ENCODE measurements at regions not wholly inside any gene's neighbourhood (a gene's known extent, or its start where the extent isn't known, plus 50 kb on each side); places are given as distances from the start of the nearest gene placed in this dataset.

DNA sequence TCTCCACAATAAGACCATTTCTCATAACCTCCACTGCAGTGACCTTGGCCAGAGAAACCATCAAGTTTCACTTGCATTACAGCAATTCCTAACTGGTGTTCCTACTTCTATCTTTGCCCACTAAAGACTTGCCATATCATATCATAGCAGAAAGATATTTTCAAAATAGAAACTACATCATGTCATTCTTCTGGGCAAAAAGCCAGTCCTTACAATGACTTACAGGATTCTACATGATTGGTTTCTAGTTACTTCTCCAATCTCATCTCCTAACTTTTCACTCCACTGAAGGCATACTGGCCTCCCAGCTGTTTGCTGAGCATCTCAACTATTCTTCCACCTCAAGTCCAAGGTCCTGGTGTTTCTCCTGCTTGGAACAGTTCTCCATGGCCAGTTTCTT, 151.4 kb downstream of the HNMT start:
- Histone ChIP-seq H3K4me3 (ENCODE audit: low read depth, low read length, poor library complexity, severe bottlenecking) (no peak overlapping the region), H3K27me3 (ENCODE audit: insufficient read depth, low read length) (no peaks in the 10 kb centered on the region), H3K9ac (ENCODE audit: low read length) (no peak overlapping the region)

DNA sequence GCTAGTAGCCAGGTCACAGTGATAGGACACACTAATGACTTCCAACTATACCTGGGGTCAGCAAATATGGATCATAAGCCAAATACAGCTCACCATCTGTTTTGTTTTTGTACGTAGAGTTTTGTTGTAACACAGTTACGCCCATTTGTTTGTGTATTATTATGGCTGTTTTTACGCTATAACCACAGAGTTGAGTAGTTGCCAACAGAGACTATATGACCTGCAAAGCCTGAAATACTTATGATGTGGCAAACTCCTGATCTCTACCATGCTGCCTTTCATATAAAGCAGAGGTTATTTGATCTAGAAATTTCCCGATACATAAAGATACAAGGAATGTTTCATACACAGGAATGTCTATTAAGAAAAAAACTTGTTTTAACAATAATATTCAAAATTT, 152.2 kb downstream of the HNMT start:
- Histone ChIP-seq H3K36me3 (ENCODE audit: insufficient read depth, low read length) (no peaks in the 10 kb centered on the region), H3K9ac (ENCODE audit: low read length) (no peak overlapping the region), H3K27me3 (ENCODE audit: insufficient read depth, low read length) (no peaks in the 10 kb centered on the region), H2AFZ (ENCODE audit: low read length) (no peak overlapping the region), H3K9me2 (ENCODE audit: low read depth, low read length) (no peaks in the 10 kb centered on the region), H3K4me1 (ENCODE audit: insufficient read depth, low read length, severe bottlenecking) (no peaks in the 10 kb centered on the region), H3F3A (ENCODE audit: insufficient read depth, low read length) (no peaks in the 10 kb centered on the region), H4K20me1 (ENCODE audit: insufficient read depth, low read length) (no peaks in the 10 kb centered on the region), H3K27ac (ENCODE audit: low read depth, low read length, poor library complexity, severe bottlenecking) (no peak overlapping the region), H3K4me3 (ENCODE audit: low read depth, low read length, poor library complexity, severe bottlenecking) (no peak overlapping the region), H3K9me3 (ENCODE audit: low read length) (no peaks in the 10 kb centered on the region), H3K4me2 (ENCODE audit: low read length) (no peak overlapping the region), H3K79me2 (ENCODE audit: insufficient read depth, low read length) (no peaks in the 10 kb centered on the region)
- TF ChIP-seq EZH2 (IDR thresholded peaks at IDR 0.05; ENCODE audit: borderline replicate concordance, low read length): no peak
- TF ChIP-seq, protein P1, sequence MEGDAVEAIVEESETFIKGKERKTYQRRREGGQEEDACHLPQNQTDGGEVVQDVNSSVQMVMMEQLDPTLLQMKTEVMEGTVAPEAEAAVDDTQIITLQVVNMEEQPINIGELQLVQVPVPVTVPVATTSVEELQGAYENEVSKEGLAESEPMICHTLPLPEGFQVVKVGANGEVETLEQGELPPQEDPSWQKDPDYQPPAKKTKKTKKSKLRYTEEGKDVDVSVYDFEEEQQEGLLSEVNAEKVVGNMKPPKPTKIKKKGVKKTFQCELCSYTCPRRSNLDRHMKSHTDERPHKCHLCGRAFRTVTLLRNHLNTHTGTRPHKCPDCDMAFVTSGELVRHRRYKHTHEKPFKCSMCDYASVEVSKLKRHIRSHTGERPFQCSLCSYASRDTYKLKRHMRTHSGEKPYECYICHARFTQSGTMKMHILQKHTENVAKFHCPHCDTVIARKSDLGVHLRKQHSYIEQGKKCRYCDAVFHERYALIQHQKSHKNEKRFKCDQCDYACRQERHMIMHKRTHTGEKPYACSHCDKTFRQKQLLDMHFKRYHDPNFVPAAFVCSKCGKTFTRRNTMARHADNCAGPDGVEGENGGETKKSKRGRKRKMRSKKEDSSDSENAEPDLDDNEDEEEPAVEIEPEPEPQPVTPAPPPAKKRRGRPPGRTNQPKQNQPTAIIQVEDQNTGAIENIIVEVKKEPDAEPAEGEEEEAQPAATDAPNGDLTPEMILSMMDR (IDR thresholded peaks at IDR 0.05; ENCODE audit: low read length): no peak

More for the DNA sequence above, 151.4 kb downstream of the HNMT start:
- Histone ChIP-seq H3K4me2 (ENCODE audit: low read length) (no peak overlapping the region), H4K20me1 (ENCODE audit: insufficient read depth, low read length) (no peaks in the 10 kb centered on the region), H2AFZ (ENCODE audit: low read length) (no peak overlapping the region), H3K36me3 (ENCODE audit: insufficient read depth, low read length) (no peaks in the 10 kb centered on the region), H3K9me2 (ENCODE audit: low read depth, low read length) (no peaks in the 10 kb centered on the region), H3F3A (ENCODE audit: insufficient read depth, low read length) (no peaks in the 10 kb centered on the region), H3K4me1 (ENCODE audit: insufficient read depth, low read length, severe bottlenecking) (no peaks in the 10 kb centered on the region), H3K27ac (ENCODE audit: low read depth, low read length, poor library complexity, severe bottlenecking) (no peak overlapping the region), H3K79me2 (ENCODE audit: insufficient read depth, low read length) (no peaks in the 10 kb centered on the region), H3K9me3 (ENCODE audit: low read length) (no peaks in the 10 kb centered on the region)
- TF ChIP-seq EZH2 (IDR thresholded peaks at IDR 0.05; ENCODE audit: borderline replicate concordance, low read length): no peak
- TF ChIP-seq, protein P1 (IDR thresholded peaks at IDR 0.05; ENCODE audit: low read length): no peak

DNA sequence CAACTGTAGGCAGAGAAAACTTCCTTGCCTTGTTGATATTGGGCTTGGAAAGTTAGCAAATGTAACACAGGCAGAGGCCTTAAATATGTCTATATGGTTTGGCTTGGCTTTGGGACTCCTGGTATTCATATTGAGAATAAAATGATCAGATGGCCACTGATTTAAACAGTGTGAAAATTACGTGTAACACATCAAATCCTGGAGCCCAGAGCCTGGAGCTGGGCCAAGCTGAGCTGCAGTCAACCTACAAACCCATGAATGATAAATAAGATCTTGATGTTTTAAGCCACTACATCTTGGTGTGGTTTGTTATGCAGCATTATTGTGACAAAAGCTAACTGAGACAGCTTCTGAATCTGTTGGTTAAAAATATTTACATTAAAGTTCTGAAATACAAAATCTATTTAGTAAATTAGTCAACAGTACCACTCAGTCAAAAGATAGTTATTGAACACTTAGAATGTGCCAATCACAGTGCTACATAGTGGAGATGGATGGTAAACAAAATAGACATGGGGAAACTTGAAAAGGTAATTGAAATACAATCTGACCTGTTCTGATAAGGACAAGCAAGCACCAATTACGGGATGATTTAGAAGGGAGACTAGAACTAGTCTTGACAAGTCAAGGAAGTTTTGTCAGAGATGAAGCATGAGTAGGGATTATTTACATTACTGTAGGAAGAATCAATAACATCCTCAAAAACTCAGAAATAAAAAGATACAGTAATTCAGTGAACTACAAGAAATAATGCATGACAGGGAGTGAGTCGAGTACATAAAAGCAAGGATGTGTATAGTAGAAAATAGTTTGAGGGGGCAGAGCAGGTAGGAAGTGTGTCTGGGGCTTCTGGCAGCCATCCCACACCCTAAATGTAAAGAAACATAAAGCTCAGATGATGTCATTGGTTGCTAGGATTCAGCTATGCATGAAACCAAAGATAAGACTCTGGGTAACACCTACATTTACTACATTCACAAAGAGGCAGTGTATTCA, 157.7 kb downstream of the HNMT start:
- H4K20me1 ChIP-seq (ENCODE audit: insufficient read depth, low read length): no peaks in the 10 kb centered on the region
- no peak overlapping the region for H3K4me2 ChIP-seq (ENCODE audit: low read length)
- H3K27me3 ChIP-seq (ENCODE audit: insufficient read depth, low read length): no peaks in the 10 kb centered on the region
- no peaks in the 10 kb centered on the region for H3K9me2 ChIP-seq (ENCODE audit: low read depth, low read length)
- H3K9ac ChIP-seq (ENCODE audit: low read length): no peak overlapping the region
- no peaks in the 10 kb centered on the region for H3K4me1 ChIP-seq (ENCODE audit: insufficient read depth, low read length, severe bottlenecking)
- H3K79me2 ChIP-seq (ENCODE audit: insufficient read depth, low read length): no peaks in the 10 kb centered on the region
- no peaks in the 10 kb centered on the region for H3F3A ChIP-seq (ENCODE audit: insufficient read depth, low read length)
- H2AFZ ChIP-seq (ENCODE audit: low read length): no peak overlapping the region
- no peak overlapping the region for H3K4me3 ChIP-seq (ENCODE audit: low read depth, low read length, poor library complexity, severe bottlenecking)
- no peak overlapping the region for H3K27ac ChIP-seq (ENCODE audit: low read depth, low read length, poor library complexity, severe bottlenecking)
- H3K36me3 ChIP-seq (ENCODE audit: insufficient read depth, low read length): no peaks in the 10 kb centered on the region
- TF ChIP-seq, protein P1 (IDR thresholded peaks at IDR 0.05; ENCODE audit: low read length): no peak
- TF ChIP-seq EZH2 (IDR thresholded peaks at IDR 0.05; ENCODE audit: borderline replicate concordance, low read length): no peak
- H3K9me3 ChIP-seq (ENCODE audit: low read length): no peaks in the 10 kb centered on the region
